Naive B cell (primary cell): ENCODE measurements at regions not wholly inside any gene's neighbourhood (a gene's known extent, or its start where the extent isn't known, plus 50 kb on each side); places are given as distances from the start of the nearest gene placed in this dataset.
"Not testable (repeated sequence)": the region's sequence is repeated elsewhere in the genome, so short reads cannot be mapped to it uniquely, and the experiment has no call there.

Experiments used
- ATAC-seq, 2 donors: fragments of 150-1000 bp; cut with Tn5 transposase; 2 replicates each; pipeline ENCODE4 v1.10.0; 2021; ENCODE audit warnings: low read depth in 2 of 2, mild to moderate bottlenecking in 2 of 2, moderate library complexity in 2 of 2
- DNase-seq: peaks from one replicate; pipeline ENCODE4 v3.0.0; 2022
- H3K27ac Mint-ChIP-seq, 6 donors: one replicate each; pipeline ENCODE4 v1.8.0; 2020 to 2022; ENCODE audit warnings: mild to moderate bottlenecking in 6 of 6, mixed read lengths in 6 of 6, moderate library complexity in 5 of 6, inconsistent platforms in 2 of 6
- H3K27me3 Mint-ChIP-seq, 3 donors: one replicate each; pipeline ENCODE4 v1.8.0; 2021 to 2022; ENCODE audit warnings: mixed read lengths in 3 of 3, mild to moderate bottlenecking in 1 of 3
- H3K36me3 Mint-ChIP-seq, 2 donors: one replicate each; pipeline ENCODE4 v1.8.0; 2020 to 2022; ENCODE audit warnings: mixed read lengths in 2 of 2, inconsistent platforms in 1 of 2, mild to moderate bottlenecking in 1 of 2
- H3K4me1 Mint-ChIP-seq, 3 donors: one replicate each; pipeline ENCODE4 v1.8.0; 2020 to 2022; ENCODE audit warnings: mixed read lengths in 3 of 3, inconsistent platforms in 1 of 3, mild to moderate bottlenecking in 1 of 3, moderate library complexity in 1 of 3
- H3K4me3 Mint-ChIP-seq, 8 donors: one replicate each; pipeline ENCODE4 v1.8.0; 2020 to 2022; ENCODE audit warnings: mild to moderate bottlenecking in 8 of 8, mixed read lengths in 8 of 8, moderate library complexity in 8 of 8, inconsistent platforms in 2 of 8
- H3K9me3 Mint-ChIP-seq, 7 donors: one replicate each; pipeline ENCODE4 v1.8.0; 2020 to 2022; ENCODE audit warnings: mixed read lengths in 7 of 7, mild to moderate bottlenecking in 5 of 7, inconsistent platforms in 2 of 7, moderate library complexity in 1 of 7

DNA sequence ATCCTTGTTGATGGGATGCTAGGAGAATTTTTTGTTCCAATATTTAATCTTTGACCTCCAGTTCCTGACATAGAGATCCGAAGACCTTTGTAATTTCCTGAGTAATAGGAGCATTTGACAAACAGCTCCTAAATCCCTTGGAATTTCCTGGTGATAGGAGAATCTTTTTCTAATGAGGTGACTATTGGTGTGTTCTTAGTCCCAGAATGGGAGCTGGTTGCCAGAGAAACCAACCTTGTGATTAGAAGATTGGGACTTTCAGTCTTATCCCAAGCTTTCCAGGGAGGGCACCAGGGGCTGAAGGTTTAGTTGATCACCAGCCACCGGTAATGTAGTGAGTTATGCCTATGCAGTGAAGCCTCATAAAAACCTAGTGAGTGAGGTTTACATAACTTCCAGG, 170.9 kb downstream of the KDM5D start:
- no peak overlapping the region for H3K4me3 Mint-ChIP-seq
- DNase-seq: no peak
- no peaks in the 10 kb centered on the region for H3K9me3 Mint-ChIP-seq
- no peaks in the 10 kb centered on the region for H3K36me3 Mint-ChIP-seq
- H3K4me1 Mint-ChIP-seq: peaks cover 0 to 18% (median 0%) of the 10 kb centered on the region in 3 donors
- H3K27me3 Mint-ChIP-seq: no peaks in the 10 kb centered on the region
- H3K27ac Mint-ChIP-seq: no peak overlapping the region
- no peak for ATAC-seq

DNA sequence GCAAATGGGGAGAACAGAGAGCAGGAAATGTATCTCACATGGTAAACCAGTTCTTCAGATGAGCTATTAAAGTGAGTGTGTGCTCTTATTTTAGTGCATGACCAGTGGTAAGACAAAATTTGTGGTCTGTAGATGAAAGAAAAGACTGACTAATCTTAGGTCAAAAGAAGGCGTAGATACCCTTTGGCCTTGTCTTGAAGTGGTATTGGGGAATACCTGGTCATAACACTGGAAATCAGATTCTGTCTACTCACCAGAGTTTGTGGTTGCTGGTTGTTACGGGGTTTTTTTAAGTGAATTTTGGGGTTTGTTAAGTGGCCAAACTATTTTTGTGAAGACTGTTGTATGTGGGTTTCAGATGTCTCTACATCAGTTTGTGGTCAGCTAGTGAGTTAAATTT, 173.5 kb downstream of the KDM5D start:
- Mint-ChIP-seq H3K4me1 (peaks cover 0 to 19% (median 0%) of the 10 kb centered on the region in 3 donors), H3K9me3 (no peaks in the 10 kb centered on the region), H3K27ac (no peak overlapping the region), H3K36me3 (no peaks in the 10 kb centered on the region), H3K27me3 (no peaks in the 10 kb centered on the region), H3K4me3 (peak overlapping the region in 2 of 8 donors; percentile 60 to 72)
- DNase-seq (no peak), ATAC-seq (no peak)

DNA sequence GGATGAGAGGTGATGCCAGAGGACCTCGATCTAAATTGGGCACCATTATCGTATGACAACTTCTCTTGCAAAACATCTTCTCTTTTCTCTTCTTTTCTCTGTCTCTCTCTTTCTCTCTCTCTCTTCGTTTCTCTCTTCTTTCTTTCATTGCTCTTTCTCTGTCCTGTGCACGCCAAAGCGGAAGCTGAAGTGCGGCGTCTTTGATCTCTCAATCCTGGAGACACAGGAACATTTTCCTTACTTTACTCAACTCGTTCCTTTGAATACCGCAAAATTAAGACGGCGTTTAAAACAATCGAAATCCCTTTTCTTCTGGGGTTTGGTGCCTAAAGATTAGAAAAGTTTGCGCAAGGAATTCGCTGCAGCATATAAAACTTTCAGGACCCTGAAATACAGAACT, 176.6 kb downstream of the KDM5D start:
- ATAC-seq (no peak), DNase-seq (no peak)
- Mint-ChIP-seq H3K4me1 (peaks cover 0 to 19% (median 0%) of the 10 kb centered on the region in 3 donors), H3K9me3 (no peaks in the 10 kb centered on the region), H3K27ac (peak overlapping the region in 1 of 6 donors; percentile 100), H3K27me3 (no peaks in the 10 kb centered on the region), H3K4me3 (peak overlapping the region in 2 of 8 donors; percentile 93 to 99), H3K36me3 (no peaks in the 10 kb centered on the region)

DNA sequence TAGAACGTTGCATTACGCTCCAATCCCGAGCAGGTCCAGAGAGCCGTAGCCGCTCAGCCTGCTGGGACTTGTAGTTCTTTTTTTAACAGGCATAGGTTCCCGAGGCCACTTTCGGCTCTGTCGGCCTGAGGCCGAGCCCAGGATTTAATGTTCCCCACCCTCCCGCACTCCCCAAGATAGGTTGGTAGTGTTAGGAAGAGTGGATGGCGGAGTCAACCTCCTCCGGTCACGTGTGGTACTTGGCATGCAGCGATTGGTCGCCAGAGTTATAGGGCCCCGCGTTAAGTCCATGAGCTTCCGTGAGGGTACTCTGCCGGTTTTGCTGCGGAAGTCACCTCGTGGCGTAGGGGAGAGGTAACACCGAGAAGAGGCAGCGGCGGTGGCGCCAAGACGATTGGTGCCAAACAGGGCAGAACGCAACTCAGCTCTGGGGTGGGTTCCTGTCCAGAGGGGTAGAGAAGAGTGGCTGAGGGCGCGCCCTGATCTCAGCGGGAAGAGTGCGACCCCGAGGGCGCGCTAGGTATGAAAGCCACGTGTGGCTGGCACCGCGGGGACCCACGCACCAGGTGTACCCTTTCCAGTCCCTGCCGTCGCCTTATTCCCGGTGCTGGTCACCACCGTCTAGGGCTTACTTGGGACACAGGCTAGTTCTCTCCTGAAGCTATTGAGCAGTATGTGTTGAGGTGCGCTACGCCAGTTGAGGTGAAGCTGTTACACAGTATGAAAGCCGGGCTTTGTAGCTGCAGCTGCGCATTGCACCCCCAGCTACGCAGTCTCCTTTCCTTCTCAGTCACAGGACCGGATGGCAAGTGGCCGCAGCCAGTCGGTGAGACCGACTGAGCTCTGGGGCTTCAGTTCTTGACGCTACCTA, 177.2 kb downstream of the KDM5D start:
- Mint-ChIP-seq H3K4me3 (peak overlapping the region in 2 of 8 donors; percentile 93 to 99), H3K36me3 (no peaks in the 10 kb centered on the region), H3K27ac (peak overlapping the region in 1 of 6 donors; percentile 100), H3K9me3 (no peaks in the 10 kb centered on the region), H3K4me1 (peaks cover 0 to 19% (median 0%) of the 10 kb centered on the region in 3 donors), H3K27me3 (no peaks in the 10 kb centered on the region)
- DNase-seq (no peak), ATAC-seq (peak in 1 of 2 donors; percentile 80)

DNA sequence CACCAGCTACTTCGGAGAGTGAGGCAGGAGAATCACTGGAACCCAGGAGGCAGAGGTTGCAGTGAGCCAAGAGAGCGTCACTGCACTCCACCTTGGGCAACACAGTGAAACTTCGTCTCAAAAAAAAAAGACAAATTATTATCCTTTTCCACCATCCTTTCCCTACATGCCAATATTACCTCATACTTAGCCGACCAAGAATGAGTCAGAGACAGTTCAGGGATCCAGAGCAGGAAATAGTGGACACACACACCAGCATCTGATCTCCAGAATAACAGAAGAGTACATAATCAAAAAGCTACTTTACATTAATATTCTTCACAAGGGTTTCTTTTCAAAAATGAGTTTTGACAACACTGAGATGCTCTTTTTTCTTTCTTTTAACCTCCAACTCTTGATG, 185.4 kb downstream of the KDM5D start:
- H3K36me3 Mint-ChIP-seq: no peaks in the 10 kb centered on the region
- ATAC-seq (no peak), DNase-seq (no peak)
- H3K4me1 Mint-ChIP-seq: no peaks in the 10 kb centered on the region
- no peaks in the 10 kb centered on the region for H3K27me3 Mint-ChIP-seq
- no peak overlapping the region for H3K27ac Mint-ChIP-seq
- H3K4me3 Mint-ChIP-seq: no peak overlapping the region
- H3K9me3 Mint-ChIP-seq: no peaks in the 10 kb centered on the region

DNA sequence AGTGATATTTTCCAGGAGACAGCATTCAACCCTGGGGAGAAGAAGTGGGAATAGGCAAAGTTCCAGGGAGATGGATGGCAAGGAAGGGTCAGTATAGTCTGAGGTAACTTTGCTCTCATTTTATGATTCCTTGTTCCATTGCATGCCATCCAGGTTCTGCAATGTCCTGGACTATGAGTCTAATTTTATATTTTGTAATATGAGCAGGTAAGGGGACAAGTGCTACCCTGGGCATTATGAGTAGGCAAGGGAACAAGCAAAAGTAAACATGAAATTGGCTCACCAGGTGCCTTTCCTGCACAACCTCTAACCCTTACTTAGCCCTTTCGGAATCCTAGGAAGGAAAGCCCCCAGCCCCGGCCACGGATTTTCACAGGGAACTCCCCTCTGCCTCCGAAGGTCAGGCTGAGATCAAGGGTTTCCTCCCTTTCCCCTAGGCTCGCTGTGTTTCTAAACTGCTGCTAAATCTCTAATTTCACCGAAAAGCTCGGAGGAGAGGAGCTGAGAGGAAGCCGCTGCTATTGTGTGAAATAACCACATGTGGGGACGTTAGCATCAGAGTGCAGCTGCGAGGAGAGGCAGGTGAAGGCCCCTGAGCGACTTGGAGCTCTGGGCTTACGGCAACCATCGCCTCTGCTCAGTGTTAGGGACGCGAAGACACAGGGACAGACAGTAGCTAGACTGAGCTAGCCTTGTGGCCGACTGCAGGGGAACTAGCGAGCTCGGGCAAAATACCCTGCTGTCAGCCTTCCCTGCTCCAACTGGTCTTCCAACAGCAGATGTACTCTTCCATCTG, 194.7 kb downstream of the KDM5D start:
- DNase-seq (no peak), ATAC-seq (no peak)
- Mint-ChIP-seq H3K27ac (no peak overlapping the region), H3K4me3 (no peak overlapping the region), H3K9me3 (no peaks in the 10 kb centered on the region), H3K27me3 (no peaks in the 10 kb centered on the region), H3K4me1 (no peaks in the 10 kb centered on the region), H3K36me3 (no peaks in the 10 kb centered on the region)

DNA sequence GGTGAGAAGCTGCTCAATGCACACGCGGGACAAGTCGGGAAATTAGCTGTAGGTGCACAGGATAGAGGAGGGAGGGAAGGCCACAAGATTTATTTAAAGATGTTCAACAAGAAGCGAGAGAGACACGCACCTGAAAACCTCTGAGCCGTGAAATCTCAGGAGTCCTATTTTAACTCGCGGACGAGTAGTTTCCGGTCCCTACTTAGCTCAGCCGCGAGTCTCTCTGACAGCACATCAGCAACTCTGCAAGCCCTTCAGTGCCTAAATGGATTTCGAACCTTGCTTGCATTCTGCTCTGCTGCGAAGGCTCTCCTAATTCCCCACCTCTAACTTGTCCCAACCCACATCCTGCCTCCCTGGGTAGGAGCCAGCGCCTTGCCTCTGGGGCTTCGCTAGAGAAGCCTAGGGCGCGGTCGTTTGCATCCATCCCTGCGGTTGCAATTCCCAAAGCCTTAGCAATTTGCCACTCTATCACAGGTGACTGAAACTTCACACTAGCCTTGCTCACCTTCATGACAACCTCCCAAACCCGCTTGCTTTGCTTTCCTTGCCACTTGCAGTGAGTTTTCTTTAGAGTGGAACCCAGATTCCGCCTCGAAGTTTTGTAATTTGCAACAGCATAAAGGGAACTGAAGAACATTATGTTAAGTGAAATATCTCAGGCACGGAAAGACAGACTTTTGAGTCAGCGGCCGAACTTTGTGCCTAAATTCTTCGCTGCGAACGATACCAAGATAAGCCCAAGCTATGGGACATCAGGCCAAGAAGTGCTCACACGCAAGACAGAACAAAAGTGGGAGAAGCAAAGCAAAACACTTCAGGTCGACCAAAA, 202.8 kb downstream of the KDM5D start:
- Mint-ChIP-seq H3K27me3 (no peaks in the 10 kb centered on the region), H3K4me1 (peaks cover 0 to 19% (median 0%) of the 10 kb centered on the region in 3 donors), H3K9me3 (no peaks in the 10 kb centered on the region), H3K4me3 (peak overlapping the region in 2 of 8 donors; percentile 69 to 78), H3K27ac (peak overlapping the region in 1 of 6 donors; percentile 78), H3K36me3 (no peaks in the 10 kb centered on the region)
- ATAC-seq: peak in 1 of 2 donors; percentile 90
- DNase-seq: no peak

DNA sequence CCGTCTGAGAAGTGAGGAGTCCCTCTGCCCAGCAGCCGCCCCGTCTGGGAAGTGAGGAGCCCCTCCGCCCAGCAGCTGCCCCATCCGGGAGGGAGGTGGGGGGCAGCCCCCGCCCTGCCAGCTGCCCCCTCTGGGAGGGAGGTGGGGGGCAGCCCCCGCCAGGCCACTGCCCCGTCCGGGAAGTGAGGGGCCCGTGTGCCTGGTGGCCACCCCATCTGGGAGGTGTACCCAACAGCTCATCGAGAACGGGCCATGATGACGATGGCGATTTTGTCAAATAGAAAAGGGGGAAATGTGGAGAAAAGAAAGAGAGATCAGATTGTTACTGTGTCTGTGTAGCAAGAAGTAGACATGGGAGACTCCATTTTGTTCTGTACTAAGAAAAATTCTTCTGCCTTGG, 208.8 kb downstream of the KDM5D start:
- H3K4me3 Mint-ChIP-seq, H3K27me3 Mint-ChIP-seq, H3K27ac Mint-ChIP-seq, ATAC-seq, DNase-seq, H3K4me1 Mint-ChIP-seq, H3K36me3 Mint-ChIP-seq, H3K9me3 Mint-ChIP-seq: not testable (repeated sequence)

DNA sequence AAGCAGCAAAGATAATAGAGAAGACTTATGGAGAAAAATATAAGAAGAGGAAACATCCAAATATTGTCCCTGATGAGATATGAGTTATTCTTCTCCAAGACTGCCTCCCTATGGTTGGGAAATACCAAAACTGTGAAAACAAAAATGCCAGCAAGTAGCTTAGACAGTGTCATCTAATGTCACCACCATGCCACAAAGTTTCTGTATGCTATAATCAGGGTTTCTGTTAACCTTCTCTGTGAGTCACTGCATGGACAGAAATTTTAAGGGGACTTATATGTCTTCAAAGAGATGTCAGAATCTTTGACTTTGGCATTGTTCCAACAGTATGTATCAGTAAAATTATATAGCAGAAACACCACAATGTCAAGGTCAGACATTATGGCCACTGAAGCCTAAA, 222.6 kb downstream of the KDM5D start:
- DNase-seq: no peak

DNA sequence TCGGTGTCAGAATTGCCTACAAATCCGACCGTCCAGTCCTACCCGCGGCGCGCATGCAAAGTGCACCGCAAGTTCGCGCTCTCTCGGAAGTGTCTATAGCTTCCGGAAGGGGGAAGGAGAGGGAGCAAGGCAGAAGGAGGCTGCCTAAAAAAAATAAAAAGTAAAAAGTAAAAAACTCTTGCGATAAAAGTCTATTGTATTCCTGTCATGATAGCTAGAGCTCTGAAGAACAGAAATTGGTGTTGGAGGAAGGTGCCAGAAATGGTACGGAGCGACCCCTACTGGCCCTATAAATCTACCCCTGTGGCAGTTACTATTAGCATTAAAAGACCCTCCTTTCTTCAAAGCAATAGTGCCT, 241.5 kb downstream of the KDM5D start:
- DNase-seq: no peak
- peak overlapping the region in 1 of 6 donors; percentile 18 for H3K27ac Mint-ChIP-seq
- peak overlapping the region in 2 of 8 donors; percentile 80 to 92 for H3K4me3 Mint-ChIP-seq
- H3K36me3 Mint-ChIP-seq: no peaks in the 10 kb centered on the region
- no peaks in the 10 kb centered on the region for H3K9me3 Mint-ChIP-seq
- ATAC-seq: peak in 1 of 2 donors; percentile 59
- peaks cover 0 to 5% (median 0%) of the 10 kb centered on the region in 3 donors for H3K27me3 Mint-ChIP-seq
- H3K4me1 Mint-ChIP-seq: peaks cover 0 to 24% (median 0%) of the 10 kb centered on the region in 3 donors

More for the DNA sequence above, 222.6 kb downstream of the KDM5D start:
- Mint-ChIP-seq H3K4me1 (peaks cover 0 to 6% (median 0%) of the 10 kb centered on the region in 3 donors), H3K27ac (no peak overlapping the region), H3K4me3 (no peak overlapping the region), H3K27me3 (peaks cover 0 to 5% (median 4%) of the 10 kb centered on the region in 3 donors), H3K36me3 (no peaks in the 10 kb centered on the region), H3K9me3 (peaks cover 0 to 2% (median 0%) of the 10 kb centered on the region in 7 donors)
- no peak for ATAC-seq

DNA sequence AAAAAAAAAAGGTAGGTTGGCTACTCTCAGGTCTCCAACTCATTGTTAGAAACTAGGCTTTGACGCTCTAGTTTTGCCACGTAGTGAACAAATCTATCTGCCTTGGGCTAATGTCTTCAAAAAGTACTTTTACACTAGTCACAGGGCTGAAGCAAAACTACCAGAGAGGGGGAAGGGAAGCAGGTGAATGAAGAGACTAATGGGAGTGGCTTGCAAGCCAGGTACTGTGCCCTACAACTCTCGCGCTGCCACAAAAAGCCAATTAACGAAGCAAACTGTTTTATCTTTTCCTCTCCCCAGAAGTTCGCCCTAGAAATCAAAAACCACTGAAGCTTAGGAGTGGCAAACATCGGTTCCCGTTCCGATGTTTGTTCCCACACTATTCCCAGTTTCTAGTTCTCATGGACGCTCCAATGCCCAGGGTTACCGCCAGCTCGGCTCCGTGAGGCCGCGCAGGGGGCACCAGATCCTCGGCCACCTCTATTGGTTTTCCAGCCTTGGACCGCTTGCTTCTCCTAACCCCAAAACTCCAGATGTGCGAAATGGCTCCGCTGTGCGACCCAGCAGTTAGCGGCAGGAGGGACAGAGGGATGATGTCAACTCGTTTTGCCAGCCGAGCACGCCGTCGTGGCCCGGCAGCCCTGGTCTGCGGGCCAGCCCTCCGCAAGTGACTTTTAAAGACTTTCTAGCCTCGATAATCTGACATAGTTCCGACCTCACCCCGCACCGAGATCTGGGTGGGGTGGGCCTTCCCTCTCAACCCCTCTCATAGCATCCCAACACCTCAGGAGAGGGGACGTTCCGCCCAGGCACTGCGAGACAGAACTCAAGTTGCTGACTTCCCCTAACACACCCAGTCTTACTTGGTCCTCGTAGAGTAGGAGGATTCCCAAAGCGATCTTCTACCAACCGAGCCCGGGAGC, 242.1 kb downstream of the KDM5D start:
- Mint-ChIP-seq H3K4me3 (peak overlapping the region in 2 of 8 donors; percentile 80 to 92), H3K27me3 (peaks cover 0 to 5% (median 0%) of the 10 kb centered on the region in 3 donors), H3K36me3 (no peaks in the 10 kb centered on the region), H3K4me1 (peaks cover 0 to 24% (median 0%) of the 10 kb centered on the region in 3 donors), H3K27ac (peak overlapping the region in 1 of 6 donors; percentile 83), H3K9me3 (no peaks in the 10 kb centered on the region)
- no peak for DNase-seq
- peak in 1 of 2 donors; percentile 60 for ATAC-seq

DNA sequence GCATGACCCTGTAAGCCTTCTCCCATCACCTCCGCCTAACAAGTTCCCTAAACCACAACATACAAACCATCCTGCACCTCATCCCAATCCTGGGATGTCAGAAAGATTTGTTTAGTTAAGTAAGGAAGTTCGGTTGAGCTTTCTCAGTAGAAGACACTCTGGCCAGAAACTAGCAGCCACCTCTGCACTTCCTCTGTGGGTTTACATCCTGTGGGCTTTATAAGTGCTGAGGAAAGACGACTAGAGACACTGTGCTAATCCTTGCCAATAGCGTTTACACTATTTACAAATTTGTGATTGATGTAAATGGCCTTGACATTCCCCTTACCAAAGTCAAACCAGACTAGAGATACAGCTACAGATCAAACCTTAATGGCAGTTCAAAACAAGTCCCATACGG, 246.0 kb downstream of the KDM5D start:
- H3K36me3 Mint-ChIP-seq: no peaks in the 10 kb centered on the region
- ATAC-seq (no peak), DNase-seq (no peak)
- no peak overlapping the region for H3K4me3 Mint-ChIP-seq
- H3K9me3 Mint-ChIP-seq: no peaks in the 10 kb centered on the region
- peaks cover 0 to 5% (median 0%) of the 10 kb centered on the region in 3 donors for H3K27me3 Mint-ChIP-seq
- peaks cover 0 to 20% (median 0%) of the 10 kb centered on the region in 3 donors for H3K4me1 Mint-ChIP-seq
- no peak overlapping the region for H3K27ac Mint-ChIP-seq
